GM18507 (cell line): ENCODE measurements at regions not wholly inside any gene's neighbourhood (a gene's known extent, or its start where the extent isn't known, plus 50 kb on each side); places are given as distances from the start of the nearest gene placed in this dataset.
"Not testable (repeated sequence)": the region's sequence is repeated elsewhere in the genome, so short reads cannot be mapped to it uniquely, and the experiment has no call there.

Source experiments
- DNase-seq: peaks from one replicate; pipeline ENCODE4 v3.0.0; 2011; ENCODE audit warnings: low read depth; ENCODE audit not compliant: insufficient read length; ENCODE audit errors: extremely low spot score
- FAIRE-seq: peaks from 2 replicates; lab custom pipeline; 2011; peaks lifted over from hg19 to GRCh38; lab: Jason Lieb, UNC

DNA sequence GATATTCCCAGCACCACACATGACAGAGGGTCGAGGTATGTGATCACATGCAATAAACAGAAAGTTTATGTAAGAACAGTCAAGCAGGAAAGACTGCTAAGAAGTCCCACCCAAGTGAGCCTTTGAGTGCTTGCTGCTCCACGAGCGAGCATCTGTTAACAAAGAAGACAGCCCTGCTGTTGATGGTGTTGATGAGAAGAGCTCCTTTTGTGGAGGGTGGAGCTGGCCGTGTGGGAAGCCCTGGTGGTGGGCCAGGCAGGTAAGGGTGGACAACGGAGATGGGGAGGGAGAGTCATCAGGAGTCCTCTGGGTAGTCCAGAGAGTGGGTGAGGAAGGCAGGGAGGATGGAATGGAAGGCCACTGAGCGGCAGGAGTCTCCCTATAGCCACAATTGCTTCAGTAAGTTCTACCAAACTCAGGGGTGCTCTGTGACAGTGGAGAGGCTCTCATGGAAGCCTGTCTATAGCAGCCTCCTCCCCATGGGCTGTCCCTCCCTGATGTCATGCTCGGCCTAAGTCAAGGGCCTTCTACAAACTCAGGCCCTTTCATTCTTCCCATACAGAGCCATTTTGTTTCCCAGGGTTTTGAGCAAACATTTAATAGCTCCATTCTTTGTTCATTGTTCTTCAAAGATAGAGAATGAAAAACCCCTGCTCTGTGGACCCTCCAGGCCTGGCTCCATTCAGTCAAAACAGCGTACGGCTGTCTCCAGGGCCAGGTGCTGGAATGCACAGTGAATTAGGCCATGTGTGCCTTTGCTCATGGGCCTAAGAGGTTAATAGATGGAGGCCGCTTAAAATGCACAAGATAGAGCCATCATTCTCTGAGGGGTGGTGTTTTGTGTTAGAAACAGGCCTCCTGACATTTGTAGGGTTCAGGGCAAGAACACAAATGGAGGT, 494.2 kb upstream of the RAB6C start:
- DNase-seq (no peak), FAIRE-seq (no peak)

DNA sequence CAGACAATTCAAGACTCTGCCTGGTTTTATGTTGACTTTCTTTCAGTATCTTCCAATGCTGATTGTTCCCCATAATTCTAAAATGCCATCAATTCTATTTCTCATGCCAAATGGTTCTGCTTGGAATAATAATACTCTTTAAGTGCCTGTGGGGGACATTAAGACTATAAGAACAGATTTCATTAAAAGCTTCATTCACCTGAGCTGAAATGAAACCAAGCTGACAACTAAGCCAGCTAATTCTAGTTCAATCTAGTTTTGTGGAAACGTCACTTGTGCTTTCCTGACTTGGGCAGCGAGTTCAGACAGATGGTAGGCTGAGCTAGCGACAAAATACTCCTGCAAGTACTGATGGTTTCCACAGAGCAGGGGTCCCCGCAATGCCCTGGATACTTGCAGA, 491.1 kb upstream of the RAB6C start:
- no peak for FAIRE-seq
- no peak for DNase-seq

GRCh38 chr2:129490641-129491040, 488.8 kb upstream of the RAB6C start:
- DNase-seq: no peak
- no peak for FAIRE-seq

DNA sequence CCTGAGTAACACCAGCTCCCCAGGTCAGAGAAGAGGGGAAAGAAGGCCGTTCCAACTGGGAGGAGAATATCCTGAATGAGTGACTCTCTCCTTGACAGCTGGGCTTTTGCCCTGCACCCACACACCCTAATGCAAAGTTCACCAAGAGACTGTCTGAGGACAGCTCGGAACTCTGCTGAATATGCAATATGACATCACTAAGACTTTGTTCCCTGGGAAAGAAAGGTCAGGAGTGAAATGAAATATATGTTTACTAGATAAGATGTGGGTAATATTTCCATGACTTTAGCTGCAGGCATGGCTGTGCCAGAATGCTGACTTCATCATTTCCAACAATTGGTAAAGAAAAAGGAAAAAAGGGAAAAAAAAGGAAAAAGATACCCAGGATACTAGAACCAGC, 488.2 kb upstream of the RAB6C start:
- no peak for FAIRE-seq
- DNase-seq: no peak

DNA sequence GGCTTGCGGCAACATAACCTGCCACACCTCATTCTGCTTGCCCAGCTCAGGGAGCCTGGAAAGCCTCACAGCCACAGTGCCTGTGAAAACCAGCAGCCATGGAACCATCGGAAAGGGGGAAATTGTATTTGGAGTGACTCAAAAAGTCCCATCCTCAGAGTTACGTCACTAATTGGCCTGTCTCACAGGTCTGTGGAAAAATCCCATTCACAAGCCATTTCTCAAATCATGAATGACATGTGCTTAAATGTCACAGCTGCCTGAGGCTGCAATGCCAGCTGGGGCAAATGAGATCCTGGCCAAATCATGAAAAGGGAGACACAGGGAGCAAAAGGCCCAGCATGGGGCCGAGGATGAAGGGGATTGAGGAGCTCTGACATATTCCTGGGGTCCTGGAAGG, 486.9 kb upstream of the RAB6C start:
- no peak for FAIRE-seq
- no peak for DNase-seq

GRCh38 chr2:129499747-129500146, 479.7 kb upstream of the RAB6C start:
- FAIRE-seq (no peak), DNase-seq (no peak)

- DNase-seq: no peak
- FAIRE-seq: no peak
Measured at GRCh38 chr2:129502781-129503180, 476.7 kb upstream of the RAB6C start.

DNA sequence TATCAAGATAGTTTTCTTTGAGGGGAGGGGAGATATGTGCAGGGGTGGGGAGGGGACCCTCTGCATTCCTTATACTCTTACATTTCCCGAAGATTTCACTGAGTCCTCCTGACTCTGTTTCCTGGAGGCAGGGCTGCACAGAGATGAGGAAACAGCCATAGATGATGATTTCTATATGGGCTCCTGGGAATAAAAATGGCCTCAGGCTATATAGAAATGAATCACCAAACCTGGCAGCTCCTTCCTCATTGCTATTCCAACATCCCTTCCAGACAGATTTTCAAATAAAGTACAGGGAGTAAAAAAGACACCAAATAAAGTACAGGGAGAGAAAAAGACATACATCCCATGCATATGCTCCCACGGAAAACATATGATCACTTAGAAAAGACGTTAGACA, 474.8 kb upstream of the RAB6C start:
- no peak for FAIRE-seq
- no peak for DNase-seq

- no peak for FAIRE-seq
- no peak for DNase-seq
Measured at GRCh38 chr2:129518937-129519336, 460.5 kb upstream of the RAB6C start.

GRCh38 chr2:129532158-129532557, 447.3 kb upstream of the RAB6C start:
- not testable (repeated sequence) for DNase-seq, FAIRE-seq

DNA sequence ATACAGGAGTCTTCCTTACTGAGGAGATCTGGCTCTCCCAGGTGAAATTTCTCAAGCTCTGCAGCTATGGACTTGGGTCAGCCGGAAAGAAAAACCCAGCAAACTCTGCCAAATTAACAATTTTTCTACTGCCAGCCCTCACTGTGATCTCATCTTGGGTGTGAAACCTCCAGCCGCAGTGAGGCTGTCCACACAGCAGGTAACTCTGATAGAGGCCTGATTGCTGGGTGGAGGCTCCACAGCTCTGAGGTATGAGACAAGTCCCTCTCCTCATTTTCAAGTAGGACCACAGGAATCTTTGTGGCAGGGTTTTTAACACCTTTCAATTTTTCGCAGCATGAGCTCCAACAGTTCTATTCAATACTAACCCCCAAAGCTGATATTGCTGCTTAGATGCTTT, 430.6 kb upstream of the RAB6C start:
- FAIRE-seq: no peak

GRCh38 chr2:129550536-129550935, 428.9 kb upstream of the RAB6C start:
- no peak for DNase-seq
- no peak for FAIRE-seq

More for the DNA sequence above, 430.6 kb upstream of the RAB6C start:
- no peak for DNase-seq

DNA sequence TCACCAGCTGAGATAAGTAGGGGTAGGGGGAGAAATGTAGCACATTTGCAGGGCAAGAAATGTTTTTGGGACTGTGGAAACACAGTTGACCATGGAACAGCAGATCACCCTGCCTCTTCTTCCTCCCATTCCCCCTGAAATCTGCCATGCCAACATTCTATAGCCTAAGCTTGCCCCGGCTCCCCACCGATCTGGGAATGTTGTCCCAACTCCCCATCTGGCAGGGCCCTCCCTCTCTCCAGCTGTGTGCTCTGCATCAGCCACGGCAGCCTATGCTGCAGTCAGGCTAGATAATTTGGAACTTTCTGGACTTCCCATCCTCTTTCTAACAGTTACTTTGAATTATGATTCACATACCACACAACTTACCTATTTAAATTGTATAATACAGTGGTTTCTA, 425.1 kb upstream of the RAB6C start:
- DNase-seq: no peak
- FAIRE-seq: no peak

DNA sequence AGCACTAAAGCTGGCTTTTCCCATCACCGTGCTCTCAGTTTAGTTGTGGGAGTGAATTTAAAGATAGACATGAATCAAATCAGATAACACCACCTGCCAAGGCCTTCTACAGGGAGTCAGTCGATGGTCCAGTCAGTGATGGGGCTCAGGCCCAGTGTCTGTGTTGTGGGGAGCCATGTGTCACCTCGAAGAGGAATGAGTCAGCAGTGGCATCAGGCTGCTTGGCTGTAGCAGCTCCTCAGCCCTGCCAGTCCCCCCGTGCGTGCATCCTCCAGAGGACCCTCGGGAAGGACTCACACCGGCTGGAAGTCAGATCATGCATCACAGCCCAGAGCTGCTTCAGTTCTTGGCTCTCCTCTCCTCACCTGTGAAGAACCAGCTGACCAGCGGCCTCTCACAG, 420.4 kb upstream of the RAB6C start:
- DNase-seq: no peak
- FAIRE-seq: no peak

DNA sequence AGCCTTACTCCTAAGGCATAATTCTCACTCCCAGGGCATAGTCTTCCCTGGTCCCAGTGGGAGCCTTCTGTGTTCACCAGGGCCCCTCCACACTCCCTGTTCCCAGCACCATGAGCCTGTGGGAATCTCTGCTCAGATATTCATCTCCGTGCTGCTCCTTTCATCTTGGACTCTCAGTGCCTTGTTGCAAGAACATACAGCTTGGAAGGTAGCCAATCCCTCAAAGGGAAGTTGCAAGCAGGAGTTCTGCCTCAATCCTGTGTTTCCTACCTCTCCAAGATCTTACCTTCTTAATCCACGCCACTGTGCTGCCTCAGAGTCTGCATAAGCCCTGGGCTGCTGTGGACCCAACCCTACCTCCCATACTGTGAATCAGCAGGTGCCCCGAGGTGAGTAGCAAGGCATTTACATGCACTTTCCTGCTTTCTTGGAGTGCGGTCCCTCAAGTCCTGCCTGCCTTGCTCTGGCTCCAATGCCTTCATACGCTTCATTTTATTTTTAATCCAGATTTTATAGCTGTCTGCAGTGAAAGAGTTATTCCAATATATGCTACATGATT, 413.8 kb upstream of the RAB6C start:
- no peak for DNase-seq
- FAIRE-seq: no peak

GRCh38 chr2:129570812-129571211, 408.7 kb upstream of the RAB6C start:
- not testable (repeated sequence) for DNase-seq, FAIRE-seq

DNA sequence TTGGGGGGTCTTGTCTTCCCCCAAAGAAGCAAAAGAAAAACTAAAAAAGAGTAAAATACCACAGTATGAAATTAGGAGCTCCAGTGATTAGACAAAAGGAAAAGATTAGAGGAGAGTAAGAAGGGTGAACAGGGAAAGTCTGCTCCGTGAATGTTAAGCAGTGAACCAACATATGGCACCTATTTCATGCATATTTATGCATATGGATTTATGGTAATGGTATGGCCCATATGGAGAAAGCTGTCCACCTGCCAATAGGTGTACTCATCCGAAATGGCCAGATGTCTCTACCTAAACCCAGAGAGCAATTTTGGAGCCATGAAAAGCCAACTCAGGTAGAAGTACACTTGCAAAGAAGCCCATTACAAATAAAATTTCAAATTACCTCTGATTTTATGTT, 404.0 kb upstream of the RAB6C start:
- DNase-seq (no peak), FAIRE-seq (no peak)

GRCh38 chr2:129575880-129576279, 403.6 kb upstream of the RAB6C start:
- FAIRE-seq (no peak), DNase-seq (no peak)

GRCh38 chr2:129580001-129580400, 399.5 kb upstream of the RAB6C start:
- FAIRE-seq (no peak), DNase-seq (no peak)

DNA sequence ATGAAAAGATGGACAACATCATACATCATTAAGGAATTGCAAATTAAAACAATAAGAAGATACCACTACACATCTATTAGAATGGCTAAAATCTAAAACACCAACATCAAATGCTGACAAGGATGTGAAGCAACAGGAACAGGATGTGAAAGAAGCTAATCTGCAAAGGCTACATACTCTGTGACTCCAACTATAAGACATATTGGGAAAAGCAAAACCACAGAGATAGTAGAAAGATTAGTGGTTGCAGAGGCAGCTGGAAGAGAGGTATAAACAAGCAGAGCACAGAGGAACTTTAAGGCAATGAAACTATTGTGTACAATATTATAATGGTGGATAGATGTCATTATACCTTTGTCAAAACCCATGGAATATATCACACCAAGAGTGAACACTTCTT, 393.7 kb upstream of the RAB6C start:
- FAIRE-seq: no peak
- DNase-seq: no peak

DNA sequence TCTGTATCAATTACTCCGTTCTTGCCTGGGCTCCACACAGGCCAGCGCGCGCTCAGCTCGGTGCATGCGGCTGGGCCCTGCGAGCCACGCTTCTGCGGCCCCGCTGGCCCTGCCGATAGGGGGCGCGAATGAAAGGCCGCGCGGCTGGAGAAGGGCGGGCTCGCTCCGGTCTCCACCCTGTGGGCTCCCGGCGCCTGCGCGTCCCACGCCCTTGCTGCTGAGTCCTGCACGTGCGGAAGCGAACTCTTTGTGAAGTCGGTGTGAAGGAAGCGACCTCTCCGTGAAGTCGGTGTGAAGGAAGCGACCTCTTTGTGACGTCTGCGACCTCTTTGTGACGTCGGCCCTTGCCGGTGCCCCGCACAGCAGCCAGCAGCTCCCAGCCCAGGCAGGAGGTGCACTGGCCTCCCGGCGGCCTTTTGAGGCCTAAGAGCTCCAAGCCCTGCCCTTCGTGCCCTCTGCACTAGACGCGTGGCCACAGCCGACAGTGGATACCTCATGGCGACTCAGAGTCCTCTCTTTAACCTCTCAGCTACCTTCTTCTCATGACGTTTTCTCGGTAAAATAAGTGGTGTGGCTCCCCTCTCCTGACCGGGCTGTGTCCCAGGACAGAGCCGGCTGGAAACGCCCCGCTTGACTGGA, 391.9 kb upstream of the RAB6C start:
- no peak for FAIRE-seq
- no peak for DNase-seq
